HCT116 (cell line): ENCODE measurements at regions not wholly inside any gene's neighbourhood (a gene's known extent, or its start where the extent isn't known, plus 50 kb on each side); places are given as distances from the start of the nearest gene placed in this dataset.

ENCODE experiments used
- CTCF ChIP-seq, 3 experiments: fragments of 200-600 bp in 1 of 3; sonication (generic) in 1 of 3; IDR thresholded peaks in 2 of 3; conservative IDR thresholded peaks in 1 of 3; 2 replicates each; pipeline ENCODE4 v1.5.1; 2012 to 2017; ENCODE audit warnings: low read depth in 2 of 3, low read length in 2 of 3, antibody characterized with exemption in 1 of 3, borderline replicate concordance in 1 of 3, control low read depth in 1 of 3, mild to moderate bottlenecking in 1 of 3, mixed read lengths in 1 of 3, mixed run types in 1 of 3, moderate library complexity in 1 of 3; ENCODE audit not compliant: insufficient read depth in 1 of 3
- EZH2phosphoT487 ChIP-seq: fragments of 200-600 bp; IDR thresholded peaks from 2 replicates; pipeline ENCODE4 v1.6.1; 2018; ENCODE audit warnings: antibody characterized with exemption, borderline replicate concordance
- POLR2A ChIP-seq: IDR thresholded peaks from 2 replicates; pipeline ENCODE4 v1.7.0; 2011; ENCODE audit warnings: borderline replicate concordance; ENCODE audit not compliant: insufficient read depth, insufficient read length; ENCODE audit errors: extremely low read depth
- RAD21 ChIP-seq: IDR thresholded peaks from 2 replicates; pipeline ENCODE4 v1.6.1; 2012; ENCODE audit warnings: low read depth, mild to moderate bottlenecking
- SIN3A ChIP-seq: IDR thresholded peaks from 2 replicates; pipeline ENCODE4 v1.6.1; 2012; ENCODE audit warnings: low read depth

GRCh38 chr13:81800433-81800832 lies 1459.5 kb upstream of the SPRY2 start:
- TF ChIP-seq CTCF (IDR thresholded peaks at IDR 0.05 in 2 of 3, conservative IDR thresholded peaks at IDR 0.05 in 1 of 3; ENCODE audit: borderline replicate concordance in 1 of 3, insufficient read depth in 1 of 3, low read depth in 2 of 3, low read length in 2 of 3): no peak
- TF ChIP-seq RAD21: no peak
- no peak for TF ChIP-seq EZH2phosphoT487
- TF ChIP-seq SIN3A: no peak
- TF ChIP-seq POLR2A: no peak
